ENCODE measurements at regions not wholly inside any gene's neighbourhood (a gene's known extent, or its start where the extent isn't known, plus 50 kb on each side); places are given as distances from the start of the nearest gene placed in this dataset.

- TF ChIP-seq RARB (CRISPR knock-in tag; IDR thresholded peaks at IDR 0.05) (no peak), PPARA (CRISPR knock-in tag; IDR thresholded peaks at IDR 0.05; ENCODE audit: borderline replicate concordance) (no peak), ARNTL (CRISPR knock-in tag; IDR thresholded peaks at IDR 0.05; ENCODE audit: borderline replicate concordance, low read depth) (no peak), ZFP30 (CRISPR knock-in tag; IDR thresholded peaks at IDR 0.05) (no peak), ZNF565 (CRISPR knock-in tag; conservative IDR thresholded peaks at IDR 0.05; ENCODE audit: low read depth) (no peak), CSDC2 (CRISPR knock-in tag; IDR thresholded peaks at IDR 0.05) (no peak)
- TF ChIP-seq, protein P1, sequence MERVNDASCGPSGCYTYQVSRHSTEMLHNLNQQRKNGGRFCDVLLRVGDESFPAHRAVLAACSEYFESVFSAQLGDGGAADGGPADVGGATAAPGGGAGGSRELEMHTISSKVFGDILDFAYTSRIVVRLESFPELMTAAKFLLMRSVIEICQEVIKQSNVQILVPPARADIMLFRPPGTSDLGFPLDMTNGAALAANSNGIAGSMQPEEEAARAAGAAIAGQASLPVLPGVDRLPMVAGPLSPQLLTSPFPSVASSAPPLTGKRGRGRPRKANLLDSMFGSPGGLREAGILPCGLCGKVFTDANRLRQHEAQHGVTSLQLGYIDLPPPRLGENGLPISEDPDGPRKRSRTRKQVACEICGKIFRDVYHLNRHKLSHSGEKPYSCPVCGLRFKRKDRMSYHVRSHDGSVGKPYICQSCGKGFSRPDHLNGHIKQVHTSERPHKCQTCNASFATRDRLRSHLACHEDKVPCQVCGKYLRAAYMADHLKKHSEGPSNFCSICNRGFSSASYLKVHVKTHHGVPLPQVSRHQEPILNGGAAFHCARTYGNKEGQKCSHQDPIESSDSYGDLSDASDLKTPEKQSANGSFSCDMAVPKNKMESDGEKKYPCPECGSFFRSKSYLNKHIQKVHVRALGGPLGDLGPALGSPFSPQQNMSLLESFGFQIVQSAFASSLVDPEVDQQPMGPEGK (CRISPR knock-in tag; IDR thresholded peaks at IDR 0.05; ENCODE audit: borderline replicate concordance): no peak
These were observed 916.6 kb downstream of the DIAPH3 start for GRCh38 chr13:59247171-59247570.

All from SK-N-SH treated with all-trans-retinoic acid at 6 μM for 48 hours (cell line).